AG04450 (cell line): ENCODE measurements at regions not wholly inside any gene's neighbourhood (a gene's known extent, or its start where the extent isn't known, plus 50 kb on each side); places are given as distances from the start of the nearest gene placed in this dataset.

Experiments
- CTCF ChIA-PET: fragments of 300-600, 350-600 bp; formaldehyde crosslinking; extraction: SDS; loops from one replicate; lab custom pipeline; 2022; ENCODE audit warnings: antibody characterized with exemption, inconsistent platforms; lab: Charles Lee
- POLR2A ChIA-PET: fragments of 350-600 bp; formaldehyde crosslinking; extraction: SDS; loops from one replicate; lab custom pipeline; 2021; ENCODE audit warnings: antibody characterized with exemption, inconsistent platforms; lab: Yijun Ruan, JAX
- DNase-seq: peaks from one replicate; pipeline ENCODE4 v3.0.0-alpha.2; 2011; ENCODE audit warnings: low read depth, low spot score
- H3K27ac ChIP-seq: one replicate; pipeline ENCODE4 v1.5.1; 2012; ENCODE audit warnings: low read depth, low read length, control low read depth
- H3K27me3 ChIP-seq: one replicate; pipeline ENCODE4 v1.6.0; 2012; ENCODE audit warnings: low read length; ENCODE audit not compliant: control insufficient read depth, insufficient read depth
- H3K4me3 ChIP-seq: 2 replicates; pipeline ENCODE4 v1.5.1; 2011; ENCODE audit warnings: mild to moderate bottlenecking, low read depth, low read length, control low read depth
- H3K9me3 ChIP-seq: 2 replicates; pipeline ENCODE4 v1.5.1; 2012; ENCODE audit warnings: low read length; ENCODE audit not compliant: control insufficient read depth, insufficient read depth
- CTCF ChIP-seq: IDR thresholded peaks from 2 replicates; pipeline ENCODE4 v1.5.1; 2011; ENCODE audit warnings: low read depth, low read length, control low read depth, inconsistent platforms

DNA sequence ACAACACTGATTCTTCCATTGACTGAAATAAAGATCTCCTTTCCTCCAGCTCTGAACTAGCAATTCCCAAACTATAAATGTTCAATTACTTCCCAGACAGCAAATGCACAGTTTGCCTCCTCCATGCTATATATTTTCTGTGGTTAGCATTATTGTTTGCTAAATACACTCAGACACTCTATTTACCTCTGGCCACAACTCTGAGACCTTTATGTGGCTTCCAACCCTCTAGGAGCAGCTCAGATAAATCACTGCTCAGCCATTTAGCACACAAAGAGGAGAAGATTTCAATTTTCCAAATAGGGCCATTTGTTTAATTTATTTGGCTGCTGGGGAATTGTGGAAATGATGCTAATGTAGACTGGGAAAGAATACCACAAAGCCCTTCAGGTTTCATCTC is 202.0 kb downstream of the SPTSSA start:
- CTCF ChIA-PET, result no interaction called here
- POLR2A ChIA-PET, result no interaction called here

GRCh38 chr14:34258318-34258717 is 203.7 kb downstream of the SPTSSA start:
- H3K4me3 ChIP-seq, result no peak overlapping the region
- DNase-seq, result no peak
- TF ChIP-seq CTCF, result no peak
- no peaks in the 10 kb centered on the region for H3K27me3 ChIP-seq
- POLR2A ChIA-PET, result no interaction called here
- no peaks in the 10 kb centered on the region for H3K9me3 ChIP-seq
- H3K27ac ChIP-seq, result no peak overlapping the region
- CTCF ChIA-PET, result no interaction called here

More for the DNA sequence above, 202.0 kb downstream of the SPTSSA start:
- Histone ChIP-seq H3K9me3 (no peaks in the 10 kb centered on the region), H3K27me3 (no peaks in the 10 kb centered on the region), H3K27ac (no peak overlapping the region), H3K4me3 (no peak overlapping the region)
- DNase-seq, result no peak
- TF ChIP-seq CTCF, result no peak

GRCh38 chr14:34257505-34257904 is 204.5 kb downstream of the SPTSSA start:
- POLR2A ChIA-PET, result interaction anchor here (0.6 kb wide), 1 partner anchor 230 kb away, joined by 4 read pairs; no protein-coding TSS in a partner anchor
- Histone ChIP-seq H3K27ac (no peak overlapping the region), H3K9me3 (no peaks in the 10 kb centered on the region), H3K27me3 (no peaks in the 10 kb centered on the region), H3K4me3 (no peak overlapping the region)
- no peak for DNase-seq
- no peak for TF ChIP-seq CTCF
- CTCF ChIA-PET, result no interaction called here

- H3K27me3 ChIP-seq, result no peaks in the 10 kb centered on the region
- ChIA-PET CTCF (no interaction called here), POLR2A (no interaction called here)
- no peak overlapping the region for H3K27ac ChIP-seq
- no peaks in the 10 kb centered on the region for H3K9me3 ChIP-seq
- TF ChIP-seq CTCF, result no peak
- DNase-seq, result no peak
- no peak overlapping the region for H3K4me3 ChIP-seq
These were observed 205.8 kb downstream of the SPTSSA start for GRCh38 chr14:34256223-34256622.

DNA sequence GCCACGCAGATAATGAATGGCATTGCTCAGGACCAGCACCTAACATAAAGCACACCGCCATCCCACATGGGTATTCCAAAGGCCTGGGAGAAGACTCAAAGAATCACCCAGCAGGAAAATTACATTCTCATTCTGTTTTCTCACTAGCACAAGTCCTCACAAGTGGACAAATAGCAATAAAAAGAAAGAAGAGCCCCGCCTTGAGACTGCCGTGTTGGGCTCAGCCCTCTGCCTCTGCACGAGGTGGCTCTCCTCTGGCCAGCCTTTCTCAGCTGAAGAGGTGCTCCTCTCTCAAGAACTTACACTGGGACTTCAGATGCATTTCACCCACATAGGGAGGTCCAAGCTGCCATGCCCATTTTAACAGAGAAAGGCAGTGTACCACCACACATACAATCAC is 207.5 kb downstream of the SPTSSA start:
- TF ChIP-seq CTCF, result no peak
- ChIA-PET POLR2A (no interaction called here), CTCF (no interaction called here)
- Histone ChIP-seq H3K27ac (no peak overlapping the region), H3K4me3 (no peak overlapping the region), H3K9me3 (no peaks in the 10 kb centered on the region), H3K27me3 (no peaks in the 10 kb centered on the region)
- DNase-seq, result no peak
